Body of pancreas (tissue), 4 donors: ENCODE measurements at regions not wholly inside any gene's neighbourhood (a gene's known extent, or its start where the extent isn't known, plus 50 kb on each side); places are given as distances from the start of the nearest gene placed in this dataset.
A peak's percentile ranks its signal among the peaks of the same experiment; 100 is the strongest.

Source experiments
- ATAC-seq: fragments of 150-250 bp; one replicate; pipeline ENCODE4 v1.9.1; 2016
- DNase-seq, 4 donors: peaks; one replicate each; pipeline ENCODE4 v3.0.0-alpha.2; 2019
- H3K27ac ChIP-seq, 4 donors: fragments of 200-600 bp; sonication (generic); 1 replicate in 3 of 4; 2 replicates in 1 of 4; pipeline versions ENCODE4 v1.5.1 to v1.6.1; 2016 to 2019; ENCODE audit warnings: mild to moderate bottlenecking in 1 of 4, mixed read lengths in 1 of 4, moderate library complexity in 1 of 4
- H3K27me3 ChIP-seq, 2 donors: fragments of 200-600 bp; sonication (generic); one replicate each; pipeline ENCODE4 v1.6.0; 2016; ENCODE audit warnings: mild to moderate bottlenecking in 1 of 2
- H3K36me3 ChIP-seq, 2 donors: fragments of 200-600 bp; sonication (generic); replicated peaks in 1 of 2; 2 replicates each; pipeline ENCODE4 v1.5.1; 2016; ENCODE audit warnings: low read depth in 2 of 2; ENCODE audit not compliant: insufficient read depth in 1 of 2
- H3K4me1 ChIP-seq: fragments of 200-600 bp; sonication (generic); one replicate; pipeline ENCODE4 v1.6.0; 2016
- H3K4me3 ChIP-seq, 2 donors: fragments of 200-600 bp; sonication (generic); 1 replicate in 1 of 2; 2 replicates in 1 of 2; pipeline ENCODE4 v1.5.1; 2016 to 2019
- H3K9me3 ChIP-seq, 3 donors: fragments of 200-600 bp; sonication (generic); 1 replicate in 2 of 3; 2 replicates in 1 of 3; pipeline ENCODE4 v1.5.1; 2016
- CTCF ChIP-seq, 7 experiments: fragments of 450-650 bp in 4 of 7; fragments of 200-600 bp in 3 of 7; sonication (generic) in 3 of 7; IDR thresholded peaks; one replicate each; pipeline ENCODE4 v1.5.1; 2016 to 2019; ENCODE audit warnings: antibody characterized with exemption in 7 of 7
- POLR2A ChIP-seq, 3 donors: fragments of 450-650 bp; IDR thresholded peaks; one replicate each; pipeline ENCODE4 v1.6.1; 2016; ENCODE audit warnings: antibody characterized with exemption in 3 of 3, mild to moderate bottlenecking in 2 of 3
- WGBS, 2 donors: methylation state at CpG; one replicate each; pipeline ENCODE4 v1.1.5; 2017; 5-methylcytosine and 5-hydroxymethylcytosine counted together
- intact Hi-C: fragments of 100-400 bp; cut with DNase I; formaldehyde crosslinking; loops from one replicate; pipeline ENCODE4 v1.15.1; 2023

DNA sequence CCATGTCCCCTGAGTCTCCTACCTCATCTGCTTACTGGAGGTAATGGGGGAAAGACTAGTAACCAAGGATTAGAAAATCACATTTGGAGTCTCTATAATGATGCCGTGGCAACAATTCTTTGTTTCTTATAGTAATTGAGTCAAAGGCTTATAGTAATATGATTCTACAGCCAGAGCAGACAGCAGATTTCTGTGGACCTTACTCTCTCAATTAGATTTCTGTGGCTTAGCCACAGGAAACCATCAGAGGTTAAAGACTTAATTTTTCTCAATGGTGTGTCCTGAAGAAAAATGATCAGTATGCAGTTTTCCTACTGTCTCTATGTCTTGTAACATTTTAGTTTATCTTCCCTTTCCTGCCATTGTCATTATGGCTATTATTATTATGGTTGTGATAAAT, 59.3 kb upstream of the CD180 start:
- intact Hi-C loops = no loop called here
- no peak for DNase-seq
- ATAC-seq = no peak

DNA sequence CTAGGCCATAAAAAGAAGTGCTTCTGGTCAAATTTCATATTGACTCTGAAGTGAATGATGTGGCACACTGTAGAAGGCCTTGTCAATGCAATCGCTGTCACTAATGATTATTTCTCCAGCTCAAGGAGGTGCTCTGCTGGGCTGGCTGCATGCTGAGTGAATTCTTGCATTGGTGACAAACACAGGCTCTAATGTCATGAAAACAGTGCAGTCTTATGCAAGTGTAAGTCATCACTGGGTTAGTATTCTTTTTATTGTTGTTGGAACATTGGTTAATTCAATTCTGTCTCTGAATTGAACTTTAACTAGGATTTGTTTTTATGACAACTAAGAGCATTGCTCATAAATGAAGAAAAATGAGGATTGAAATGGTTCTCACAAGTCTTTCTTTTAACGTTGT, 57.3 kb upstream of the CD180 start:
- Histone ChIP-seq H3K9me3 (no peaks in the 10 kb centered on the region), H3K27me3 (no peaks in the 10 kb centered on the region), H3K27ac (no peak overlapping the region), H3K36me3 (no peaks in the 10 kb centered on the region), H3K4me1 (no peaks in the 10 kb centered on the region), H3K4me3 (no peak overlapping the region)
- intact Hi-C loops = no loop called here
- no peak for TF ChIP-seq CTCF (IDR thresholded peaks at IDR 0.05)
- DNase-seq (no peak), ATAC-seq (no peak)
- WGBS, 2 donors = 59 to 77% methylated on average over 2 of the region's 2 CpGs

More for the DNA sequence above, 59.3 kb upstream of the CD180 start:
- no peaks in the 10 kb centered on the region for H3K4me1 ChIP-seq
- H3K27ac ChIP-seq = no peak overlapping the region
- TF ChIP-seq CTCF (IDR thresholded peaks at IDR 0.05) (no peak), POLR2A (IDR thresholded peaks at IDR 0.05) (no peak)
- H3K9me3 ChIP-seq = no peaks in the 10 kb centered on the region
- H3K27me3 ChIP-seq = no peaks in the 10 kb centered on the region
- 93 to 100% methylated on average over 1 of the region's 1 CpG for WGBS, 2 donors
- no peak overlapping the region for H3K4me3 ChIP-seq
- H3K36me3 ChIP-seq = no peaks in the 10 kb centered on the region

DNA sequence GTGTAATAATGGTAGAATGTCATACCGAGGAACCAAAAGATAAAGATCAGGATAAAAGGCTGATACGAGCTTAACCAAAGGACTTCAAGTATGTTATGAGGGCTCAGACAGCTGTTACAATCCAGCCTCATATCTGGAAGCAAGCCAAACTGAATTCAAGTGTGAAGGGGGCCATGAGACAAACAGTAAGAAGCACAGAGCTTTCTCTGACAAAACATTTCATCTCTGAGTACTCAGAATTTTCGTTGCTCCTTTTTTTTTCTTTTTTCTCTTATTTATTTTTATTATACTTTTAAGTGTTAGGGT, 52.9 kb upstream of the CD180 start:
- H3K27ac ChIP-seq = no peak overlapping the region
- no peaks in the 10 kb centered on the region for H3K4me1 ChIP-seq
- H3K9me3 ChIP-seq = no peaks in the 10 kb centered on the region
- 44 to 59% methylated on average over 3 of the region's 3 CpGs for WGBS, 2 donors
- H3K27me3 ChIP-seq = no peaks in the 10 kb centered on the region
- ATAC-seq (no peak), DNase-seq (no peak)
- intact Hi-C loops = loop anchor here (10.0 kb wide), 1 partner anchor 995 kb away; no protein-coding TSS in a partner anchor
- TF ChIP-seq CTCF (IDR thresholded peaks at IDR 0.05) (no peak), POLR2A (IDR thresholded peaks at IDR 0.05) (no peak)
- no peaks in the 10 kb centered on the region for H3K36me3 ChIP-seq
- no peak overlapping the region for H3K4me3 ChIP-seq

DNA sequence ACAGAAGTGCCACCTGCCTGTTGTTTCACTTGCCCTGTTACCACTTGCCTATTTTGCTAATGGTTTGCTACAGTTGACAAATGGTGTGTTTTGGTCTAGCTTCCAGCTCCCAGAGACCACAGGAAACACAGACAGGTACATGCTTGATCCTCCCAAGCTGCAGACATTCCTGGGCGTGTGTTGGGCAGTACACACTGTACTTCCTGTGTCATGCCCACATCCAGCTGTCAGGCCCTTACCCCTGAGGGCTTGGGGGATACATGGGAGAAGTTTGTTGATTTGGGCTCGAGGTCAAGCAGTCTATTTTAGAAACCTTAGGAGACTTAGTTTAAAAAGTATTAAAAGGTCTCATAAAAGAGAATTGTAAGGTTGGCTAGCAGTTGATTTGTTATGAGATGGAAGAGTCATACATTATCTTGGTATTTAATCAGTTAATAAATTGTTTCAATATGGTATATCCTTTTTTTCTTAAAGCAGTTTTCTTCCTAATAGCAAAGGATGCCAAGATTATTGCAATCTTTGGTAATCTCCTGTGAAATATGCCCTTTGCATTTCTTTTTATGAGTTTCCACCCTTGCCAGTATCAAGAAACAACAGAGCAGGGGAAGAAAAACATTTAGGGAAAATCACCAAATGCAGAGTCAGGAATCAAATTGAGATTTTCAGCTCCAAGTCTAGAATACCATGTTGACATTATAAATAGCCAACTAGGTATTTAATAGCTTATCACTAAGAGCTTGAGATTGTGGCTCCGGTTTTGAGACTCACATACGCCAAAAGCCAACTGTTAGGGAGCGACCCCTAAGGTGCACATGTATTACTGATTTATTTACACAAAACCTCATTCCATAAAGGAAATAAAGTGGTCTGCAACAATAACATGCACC, 52.3 kb upstream of the CD180 start:
- no peaks in the 10 kb centered on the region for H3K9me3 ChIP-seq
- TF ChIP-seq CTCF (IDR thresholded peaks at IDR 0.05) = no peak
- no peak for TF ChIP-seq POLR2A (IDR thresholded peaks at IDR 0.05)
- no peak overlapping the region for H3K27ac ChIP-seq
- H3K27me3 ChIP-seq = no peaks in the 10 kb centered on the region
- 44 to 58% methylated on average over 5 of the region's 5 CpGs for WGBS, 2 donors
- DNase-seq (peak in 1 of 4 donors; percentile 27), ATAC-seq (no peak)
- H3K4me3 ChIP-seq = no peak overlapping the region
- H3K4me1 ChIP-seq = no peaks in the 10 kb centered on the region
- no peaks in the 10 kb centered on the region for H3K36me3 ChIP-seq
- intact Hi-C loops = loop anchor here (10.0 kb wide), 1 partner anchor 996 kb away; no protein-coding TSS in a partner anchor
